ENCODE measurements at regions not wholly inside any gene's neighbourhood (a gene's known extent, or its start where the extent isn't known, plus 50 kb on each side); places are given as distances from the start of the nearest gene placed in this dataset.

DNA sequence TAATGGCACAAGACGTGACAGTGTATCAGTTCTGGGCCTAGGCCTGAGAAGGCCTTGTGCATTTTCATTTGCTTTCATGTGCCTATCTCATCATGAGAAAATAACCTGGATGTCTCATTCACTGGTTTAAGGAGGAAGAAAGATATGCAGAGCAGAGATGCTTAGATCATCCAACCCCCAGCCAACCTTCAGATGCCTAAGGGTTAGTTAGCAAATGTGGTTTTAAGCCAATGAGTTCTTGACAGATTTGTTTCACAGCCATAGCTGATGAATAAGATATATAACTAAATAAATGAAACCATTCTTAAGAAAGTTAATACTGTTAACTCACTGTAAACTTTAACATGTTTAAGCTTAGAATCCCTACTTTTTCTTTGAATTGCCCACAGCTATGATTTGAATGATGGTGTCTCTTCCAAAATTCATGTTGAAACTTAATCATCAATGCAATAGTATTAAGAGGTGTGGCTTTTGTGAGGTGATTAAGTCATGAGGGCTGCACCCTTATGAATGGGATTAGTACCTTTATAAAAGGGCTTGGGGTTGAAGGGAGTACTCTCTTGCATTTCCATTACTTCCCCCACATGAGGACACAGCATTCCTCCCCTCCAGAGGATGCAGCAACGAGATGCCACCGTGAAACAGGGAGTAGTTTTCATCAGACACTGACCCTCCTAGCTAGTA lies 324.6 kb upstream of the TBC1D5 start:
- TF ChIP-seq, protein P1, sequence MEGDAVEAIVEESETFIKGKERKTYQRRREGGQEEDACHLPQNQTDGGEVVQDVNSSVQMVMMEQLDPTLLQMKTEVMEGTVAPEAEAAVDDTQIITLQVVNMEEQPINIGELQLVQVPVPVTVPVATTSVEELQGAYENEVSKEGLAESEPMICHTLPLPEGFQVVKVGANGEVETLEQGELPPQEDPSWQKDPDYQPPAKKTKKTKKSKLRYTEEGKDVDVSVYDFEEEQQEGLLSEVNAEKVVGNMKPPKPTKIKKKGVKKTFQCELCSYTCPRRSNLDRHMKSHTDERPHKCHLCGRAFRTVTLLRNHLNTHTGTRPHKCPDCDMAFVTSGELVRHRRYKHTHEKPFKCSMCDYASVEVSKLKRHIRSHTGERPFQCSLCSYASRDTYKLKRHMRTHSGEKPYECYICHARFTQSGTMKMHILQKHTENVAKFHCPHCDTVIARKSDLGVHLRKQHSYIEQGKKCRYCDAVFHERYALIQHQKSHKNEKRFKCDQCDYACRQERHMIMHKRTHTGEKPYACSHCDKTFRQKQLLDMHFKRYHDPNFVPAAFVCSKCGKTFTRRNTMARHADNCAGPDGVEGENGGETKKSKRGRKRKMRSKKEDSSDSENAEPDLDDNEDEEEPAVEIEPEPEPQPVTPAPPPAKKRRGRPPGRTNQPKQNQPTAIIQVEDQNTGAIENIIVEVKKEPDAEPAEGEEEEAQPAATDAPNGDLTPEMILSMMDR (IDR thresholded peaks at IDR 0.05; ENCODE audit: insufficient read depth, low read length, poor library complexity, severe bottlenecking) = no peak
- TF ChIP-seq EZH2phosphoT487 (conservative IDR thresholded peaks at IDR 0.05; ENCODE audit: low read length) = no peak

Data from SU-DHL-6 (cell line).